H1 (cell line): ENCODE measurements at regions not wholly inside any gene's neighbourhood (a gene's known extent, or its start where the extent isn't known, plus 50 kb on each side); places are given as distances from the start of the nearest gene placed in this dataset.

Source experiments
- CTBP2 ChIP-seq: IDR thresholded peaks from 2 replicates; pipeline ENCODE4 v1.7.0; 2011; ENCODE audit warnings: borderline replicate concordance, mild to moderate bottlenecking, moderate library complexity, mixed read lengths, low read length; ENCODE audit not compliant: insufficient read depth, insufficient read length
- RNF2 ChIP-seq: fragments of 200-900, 300-1000 bp; sonication (generic); IDR thresholded peaks from 2 replicates; pipeline ENCODE4 v1.7.1; 2016; ENCODE audit warnings: borderline replicate concordance, low read depth, mild to moderate bottlenecking, antibody characterized with exemption, low read length; ENCODE audit not compliant: poor library complexity, severe bottlenecking; ENCODE audit errors: missing control alignments
- USF2 ChIP-seq: IDR thresholded peaks from 2 replicates; pipeline ENCODE4 v1.6.1; 2011; ENCODE audit warnings: low read length, improper control_type of control experiment
- TF ChIP-seq, protein P1 (sequence below): fragments of 300-600 bp; sonication (generic); IDR thresholded peaks from 2 replicates; pipeline ENCODE4 v1.7.1; 2012; ENCODE audit warnings: low read length, moderate library complexity, mild to moderate bottlenecking, inconsistent platforms; ENCODE audit not compliant: insufficient replicate concordance

DNA sequence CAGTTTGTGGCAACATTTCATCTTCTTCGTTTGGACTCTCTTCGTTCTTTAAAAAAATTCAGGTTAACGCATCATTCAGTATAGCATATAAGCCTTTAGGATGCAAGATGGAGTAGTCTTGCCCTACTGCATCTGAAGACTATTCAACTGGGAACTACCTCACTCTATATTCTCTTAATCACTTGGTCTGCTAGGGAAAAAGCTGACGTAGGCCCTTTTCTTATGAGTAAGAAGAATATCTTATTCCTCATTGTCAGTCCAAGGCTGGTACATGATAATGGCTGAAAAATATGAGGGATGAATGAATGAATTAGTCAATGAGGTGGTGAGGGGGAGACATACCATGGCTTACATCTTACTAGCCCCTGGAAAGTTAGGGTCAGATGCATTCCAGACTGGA lies 294.2 kb downstream of the GPATCH2 start (continued):
- TF ChIP-seq USF2 (no peak), CTBP2 (no peak), RNF2 (no peak)
- TF ChIP-seq, protein P1, sequence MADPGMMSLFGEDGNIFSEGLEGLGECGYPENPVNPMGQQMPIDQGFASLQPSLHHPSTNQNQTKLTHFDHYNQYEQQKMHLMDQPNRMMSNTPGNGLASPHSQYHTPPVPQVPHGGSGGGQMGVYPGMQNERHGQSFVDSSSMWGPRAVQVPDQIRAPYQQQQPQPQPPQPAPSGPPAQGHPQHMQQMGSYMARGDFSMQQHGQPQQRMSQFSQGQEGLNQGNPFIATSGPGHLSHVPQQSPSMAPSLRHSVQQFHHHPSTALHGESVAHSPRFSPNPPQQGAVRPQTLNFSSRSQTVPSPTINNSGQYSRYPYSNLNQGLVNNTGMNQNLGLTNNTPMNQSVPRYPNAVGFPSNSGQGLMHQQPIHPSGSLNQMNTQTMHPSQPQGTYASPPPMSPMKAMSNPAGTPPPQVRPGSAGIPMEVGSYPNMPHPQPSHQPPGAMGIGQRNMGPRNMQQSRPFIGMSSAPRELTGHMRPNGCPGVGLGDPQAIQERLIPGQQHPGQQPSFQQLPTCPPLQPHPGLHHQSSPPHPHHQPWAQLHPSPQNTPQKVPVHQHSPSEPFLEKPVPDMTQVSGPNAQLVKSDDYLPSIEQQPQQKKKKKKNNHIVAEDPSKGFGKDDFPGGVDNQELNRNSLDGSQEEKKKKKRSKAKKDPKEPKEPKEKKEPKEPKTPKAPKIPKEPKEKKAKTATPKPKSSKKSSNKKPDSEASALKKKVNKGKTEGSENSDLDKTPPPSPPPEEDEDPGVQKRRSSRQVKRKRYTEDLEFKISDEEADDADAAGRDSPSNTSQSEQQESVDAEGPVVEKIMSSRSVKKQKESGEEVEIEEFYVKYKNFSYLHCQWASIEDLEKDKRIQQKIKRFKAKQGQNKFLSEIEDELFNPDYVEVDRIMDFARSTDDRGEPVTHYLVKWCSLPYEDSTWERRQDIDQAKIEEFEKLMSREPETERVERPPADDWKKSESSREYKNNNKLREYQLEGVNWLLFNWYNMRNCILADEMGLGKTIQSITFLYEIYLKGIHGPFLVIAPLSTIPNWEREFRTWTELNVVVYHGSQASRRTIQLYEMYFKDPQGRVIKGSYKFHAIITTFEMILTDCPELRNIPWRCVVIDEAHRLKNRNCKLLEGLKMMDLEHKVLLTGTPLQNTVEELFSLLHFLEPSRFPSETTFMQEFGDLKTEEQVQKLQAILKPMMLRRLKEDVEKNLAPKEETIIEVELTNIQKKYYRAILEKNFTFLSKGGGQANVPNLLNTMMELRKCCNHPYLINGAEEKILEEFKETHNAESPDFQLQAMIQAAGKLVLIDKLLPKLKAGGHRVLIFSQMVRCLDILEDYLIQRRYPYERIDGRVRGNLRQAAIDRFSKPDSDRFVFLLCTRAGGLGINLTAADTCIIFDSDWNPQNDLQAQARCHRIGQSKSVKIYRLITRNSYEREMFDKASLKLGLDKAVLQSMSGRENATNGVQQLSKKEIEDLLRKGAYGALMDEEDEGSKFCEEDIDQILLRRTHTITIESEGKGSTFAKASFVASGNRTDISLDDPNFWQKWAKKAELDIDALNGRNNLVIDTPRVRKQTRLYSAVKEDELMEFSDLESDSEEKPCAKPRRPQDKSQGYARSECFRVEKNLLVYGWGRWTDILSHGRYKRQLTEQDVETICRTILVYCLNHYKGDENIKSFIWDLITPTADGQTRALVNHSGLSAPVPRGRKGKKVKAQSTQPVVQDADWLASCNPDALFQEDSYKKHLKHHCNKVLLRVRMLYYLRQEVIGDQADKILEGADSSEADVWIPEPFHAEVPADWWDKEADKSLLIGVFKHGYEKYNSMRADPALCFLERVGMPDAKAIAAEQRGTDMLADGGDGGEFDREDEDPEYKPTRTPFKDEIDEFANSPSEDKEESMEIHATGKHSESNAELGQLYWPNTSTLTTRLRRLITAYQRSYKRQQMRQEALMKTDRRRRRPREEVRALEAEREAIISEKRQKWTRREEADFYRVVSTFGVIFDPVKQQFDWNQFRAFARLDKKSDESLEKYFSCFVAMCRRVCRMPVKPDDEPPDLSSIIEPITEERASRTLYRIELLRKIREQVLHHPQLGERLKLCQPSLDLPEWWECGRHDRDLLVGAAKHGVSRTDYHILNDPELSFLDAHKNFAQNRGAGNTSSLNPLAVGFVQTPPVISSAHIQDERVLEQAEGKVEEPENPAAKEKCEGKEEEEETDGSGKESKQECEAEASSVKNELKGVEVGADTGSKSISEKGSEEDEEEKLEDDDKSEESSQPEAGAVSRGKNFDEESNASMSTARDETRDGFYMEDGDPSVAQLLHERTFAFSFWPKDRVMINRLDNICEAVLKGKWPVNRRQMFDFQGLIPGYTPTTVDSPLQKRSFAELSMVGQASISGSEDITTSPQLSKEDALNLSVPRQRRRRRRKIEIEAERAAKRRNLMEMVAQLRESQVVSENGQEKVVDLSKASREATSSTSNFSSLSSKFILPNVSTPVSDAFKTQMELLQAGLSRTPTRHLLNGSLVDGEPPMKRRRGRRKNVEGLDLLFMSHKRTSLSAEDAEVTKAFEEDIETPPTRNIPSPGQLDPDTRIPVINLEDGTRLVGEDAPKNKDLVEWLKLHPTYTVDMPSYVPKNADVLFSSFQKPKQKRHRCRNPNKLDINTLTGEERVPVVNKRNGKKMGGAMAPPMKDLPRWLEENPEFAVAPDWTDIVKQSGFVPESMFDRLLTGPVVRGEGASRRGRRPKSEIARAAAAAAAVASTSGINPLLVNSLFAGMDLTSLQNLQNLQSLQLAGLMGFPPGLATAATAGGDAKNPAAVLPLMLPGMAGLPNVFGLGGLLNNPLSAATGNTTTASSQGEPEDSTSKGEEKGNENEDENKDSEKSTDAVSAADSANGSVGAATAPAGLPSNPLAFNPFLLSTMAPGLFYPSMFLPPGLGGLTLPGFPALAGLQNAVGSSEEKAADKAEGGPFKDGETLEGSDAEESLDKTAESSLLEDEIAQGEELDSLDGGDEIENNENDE, result no peak
